ENCODE measurements at regions not wholly inside any gene's neighbourhood (a gene's known extent, or its start where the extent isn't known, plus 50 kb on each side); places are given as distances from the start of the nearest gene placed in this dataset.
A peak's percentile ranks its signal among the peaks of the same experiment; 100 is the strongest.
"Not testable (repeated sequence)": the region's sequence is repeated elsewhere in the genome, so short reads cannot be mapped to it uniquely, and the experiment has no call there.

DNA sequence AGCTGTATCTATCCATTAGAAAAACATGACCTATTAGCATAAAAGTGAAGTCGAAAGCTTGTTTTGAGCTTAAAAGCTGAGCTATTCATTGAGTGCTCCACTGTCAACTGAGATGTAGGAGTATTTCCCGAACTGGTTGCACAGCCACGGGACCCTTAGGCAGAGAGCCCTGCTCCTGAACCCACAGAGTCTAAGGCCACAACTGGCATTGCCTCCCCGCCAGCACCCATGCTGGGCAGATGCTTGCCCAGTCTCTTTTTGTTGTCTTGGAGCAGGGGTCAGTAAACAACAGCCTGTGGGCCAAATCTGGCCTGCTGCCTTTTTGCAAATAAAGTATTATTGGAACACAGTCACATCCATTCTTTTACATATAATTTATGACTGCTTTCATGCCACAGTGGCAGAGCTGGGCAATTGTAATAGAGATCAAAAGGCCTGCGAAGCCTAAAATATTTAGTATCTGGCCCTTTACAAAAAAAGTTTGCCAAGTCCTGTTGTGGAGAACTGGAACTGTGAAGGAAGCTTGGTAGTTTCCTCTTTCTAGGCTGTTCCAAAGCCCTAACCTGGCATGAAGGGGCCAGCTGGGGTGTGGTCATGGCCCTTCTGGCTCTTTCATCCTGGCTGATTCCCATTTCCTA lies 58.4 kb upstream of the WAPL start:
- in situ Hi-C loops (cut with MboI; ENCODE audit: low pct_unique_long_range_greater_than_20kb, low sequenced_read_pairs, unreplicated experiment) = no loop called here
- TF ChIP-seq, protein P1, sequence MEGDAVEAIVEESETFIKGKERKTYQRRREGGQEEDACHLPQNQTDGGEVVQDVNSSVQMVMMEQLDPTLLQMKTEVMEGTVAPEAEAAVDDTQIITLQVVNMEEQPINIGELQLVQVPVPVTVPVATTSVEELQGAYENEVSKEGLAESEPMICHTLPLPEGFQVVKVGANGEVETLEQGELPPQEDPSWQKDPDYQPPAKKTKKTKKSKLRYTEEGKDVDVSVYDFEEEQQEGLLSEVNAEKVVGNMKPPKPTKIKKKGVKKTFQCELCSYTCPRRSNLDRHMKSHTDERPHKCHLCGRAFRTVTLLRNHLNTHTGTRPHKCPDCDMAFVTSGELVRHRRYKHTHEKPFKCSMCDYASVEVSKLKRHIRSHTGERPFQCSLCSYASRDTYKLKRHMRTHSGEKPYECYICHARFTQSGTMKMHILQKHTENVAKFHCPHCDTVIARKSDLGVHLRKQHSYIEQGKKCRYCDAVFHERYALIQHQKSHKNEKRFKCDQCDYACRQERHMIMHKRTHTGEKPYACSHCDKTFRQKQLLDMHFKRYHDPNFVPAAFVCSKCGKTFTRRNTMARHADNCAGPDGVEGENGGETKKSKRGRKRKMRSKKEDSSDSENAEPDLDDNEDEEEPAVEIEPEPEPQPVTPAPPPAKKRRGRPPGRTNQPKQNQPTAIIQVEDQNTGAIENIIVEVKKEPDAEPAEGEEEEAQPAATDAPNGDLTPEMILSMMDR (IDR thresholded peaks at IDR 0.05; ENCODE audit: extremely low read depth, insufficient read depth, missing control alignments) = no peak
- DNase-seq (ENCODE audit: low spot score) = no peak

DNA sequence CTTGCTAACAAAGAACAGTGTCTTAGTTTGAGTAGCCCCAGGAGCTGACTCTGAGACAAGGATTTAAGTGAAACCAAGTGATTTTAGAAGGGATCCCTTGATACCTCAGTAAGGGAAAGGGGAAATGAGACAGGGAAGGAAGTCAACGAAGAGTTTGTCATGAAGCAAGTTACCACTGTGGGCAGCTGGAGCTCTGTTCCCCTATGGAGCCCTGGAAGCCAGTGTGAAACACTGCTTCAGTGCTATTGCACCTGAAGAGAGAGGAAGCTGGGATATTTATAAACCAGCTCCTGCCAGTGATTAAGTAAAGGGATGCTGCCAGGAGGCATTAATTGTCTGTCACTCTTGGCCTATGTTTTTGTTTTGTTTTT lies 58.9 kb upstream of the WAPL start:
- in situ Hi-C loops (cut with MboI; ENCODE audit: low pct_unique_long_range_greater_than_20kb, low sequenced_read_pairs, unreplicated experiment) = no loop called here
- TF ChIP-seq, protein P1 (IDR thresholded peaks at IDR 0.05; ENCODE audit: extremely low read depth, insufficient read depth, missing control alignments) = no peak
- DNase-seq (ENCODE audit: low spot score) = no peak

DNA sequence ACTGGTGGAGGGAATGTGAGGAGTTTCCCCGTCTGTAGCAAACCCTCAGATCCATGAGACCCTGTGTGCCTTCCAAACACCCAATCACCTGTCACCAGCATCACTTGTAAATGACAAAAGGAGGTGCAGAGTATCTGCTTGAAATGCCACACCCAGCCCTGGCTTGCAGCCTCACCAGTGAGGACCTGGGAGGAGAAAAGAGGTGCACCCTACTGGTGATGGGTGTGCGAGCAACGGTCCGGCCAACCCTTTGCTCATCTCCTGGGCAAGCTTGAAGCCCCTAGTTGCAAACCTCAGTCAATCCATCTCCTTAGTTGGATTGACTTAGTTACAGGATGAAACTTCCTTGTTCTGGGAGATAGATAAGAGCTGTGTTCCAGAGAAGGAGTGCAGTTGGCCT lies 62.4 kb upstream of the WAPL start:
- in situ Hi-C loops (cut with MboI; ENCODE audit: low pct_unique_long_range_greater_than_20kb, low sequenced_read_pairs, unreplicated experiment) = no loop called here
- TF ChIP-seq, protein P1 (IDR thresholded peaks at IDR 0.05; ENCODE audit: extremely low read depth, insufficient read depth, missing control alignments) = peak; percentile 12
- no peak for DNase-seq (ENCODE audit: low spot score)

DNA sequence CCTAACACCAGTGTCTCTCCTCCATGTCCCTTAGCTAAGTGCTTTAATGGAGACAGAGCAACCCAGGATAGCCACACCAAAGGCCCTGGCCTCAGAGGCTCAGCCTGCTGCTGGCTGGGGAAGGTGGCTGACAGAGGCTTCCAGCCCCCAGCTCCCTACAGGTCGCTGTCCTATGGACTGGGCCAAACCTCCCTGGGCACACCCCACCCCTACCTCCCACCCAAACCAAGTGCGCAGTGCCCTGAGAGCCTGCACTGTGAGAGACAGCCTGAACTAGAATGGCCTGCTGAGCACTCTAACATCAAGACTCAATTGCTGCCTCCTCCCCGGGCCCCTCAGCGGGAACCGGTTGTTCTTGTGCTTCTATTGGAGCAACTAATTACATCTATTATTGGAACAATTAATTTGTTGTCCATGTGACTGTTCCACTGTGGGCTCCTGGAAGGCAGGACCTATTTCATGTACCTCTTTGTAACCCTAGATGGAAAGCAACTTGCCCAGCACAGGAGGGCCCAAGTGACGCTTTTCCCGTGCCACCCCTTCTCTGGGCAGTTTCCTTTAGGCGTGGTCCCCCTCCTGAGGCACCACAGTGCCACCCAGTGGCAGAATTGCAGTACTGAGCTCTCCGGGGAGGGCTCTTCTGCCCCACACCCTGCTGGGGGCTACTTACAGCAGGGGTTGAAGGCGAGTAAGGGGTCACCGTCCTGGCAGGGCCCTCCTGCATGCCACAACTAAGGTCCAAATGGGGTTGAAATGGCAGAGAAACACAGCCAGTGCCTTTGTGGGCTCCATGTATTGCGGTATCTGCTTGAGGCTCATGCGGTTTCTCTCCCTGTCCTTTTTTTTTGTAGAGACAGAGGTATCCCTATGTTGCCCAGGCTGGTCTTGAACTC lies 63.7 kb upstream of the WAPL start:
- in situ Hi-C loops (cut with MboI; ENCODE audit: low pct_unique_long_range_greater_than_20kb, low sequenced_read_pairs, unreplicated experiment) = loop anchor here (5.0 kb wide), 1 partner anchor 188 kb away; no protein-coding TSS in a partner anchor
- DNase-seq (ENCODE audit: low spot score) = peak; percentile 83
- TF ChIP-seq, protein P1 (IDR thresholded peaks at IDR 0.05; ENCODE audit: extremely low read depth, insufficient read depth, missing control alignments) = peak; percentile 95

DNA sequence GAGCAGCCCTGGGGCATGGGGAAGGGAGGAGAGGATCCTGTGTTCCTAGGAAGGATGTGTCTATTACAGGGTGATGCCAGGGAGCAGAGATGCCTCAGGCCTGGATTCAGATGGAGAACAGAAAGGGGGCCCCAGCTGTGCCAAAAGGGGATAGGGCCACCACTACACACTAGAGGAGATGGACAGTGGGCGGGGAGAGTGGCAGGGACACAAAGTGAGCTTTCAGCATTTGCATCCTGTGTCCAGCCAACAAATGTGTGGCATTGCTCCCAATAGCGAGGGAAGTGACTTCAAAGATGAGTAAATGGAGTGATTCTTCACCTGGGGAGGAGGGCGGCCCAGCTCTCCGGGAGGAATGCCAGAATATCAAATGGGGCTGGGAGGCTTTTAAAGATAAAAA lies 64.9 kb upstream of the WAPL start:
- in situ Hi-C loops (cut with MboI; ENCODE audit: low pct_unique_long_range_greater_than_20kb, low sequenced_read_pairs, unreplicated experiment) = loop anchor here (5.0 kb wide), 1 partner anchor 189 kb away; no protein-coding TSS in a partner anchor
- DNase-seq (ENCODE audit: low spot score) = no peak
- TF ChIP-seq, protein P1 (IDR thresholded peaks at IDR 0.05; ENCODE audit: extremely low read depth, insufficient read depth, missing control alignments) = no peak

DNA sequence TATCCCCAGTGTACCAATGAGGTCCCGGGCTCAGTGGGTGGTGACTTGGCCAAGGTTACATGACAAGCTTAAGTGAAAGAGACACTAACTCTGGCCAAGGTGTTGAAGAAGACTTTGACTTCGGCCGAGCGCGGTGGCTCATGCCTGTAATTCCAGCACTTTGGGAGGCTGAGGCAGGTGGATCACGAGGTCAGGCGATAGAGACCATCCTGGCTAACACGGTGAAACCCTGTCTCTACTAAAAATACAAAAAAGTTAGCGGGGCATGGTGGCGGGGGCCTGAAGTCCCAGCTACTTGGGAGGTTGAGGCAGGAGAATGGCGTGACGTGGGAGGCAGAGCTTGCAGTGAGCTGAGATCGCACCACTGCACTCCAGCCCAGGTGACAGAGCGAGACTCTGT lies 65.6 kb upstream of the OPN4 start:
- not testable (repeated sequence) for DNase-seq (ENCODE audit: low spot score)
- in situ Hi-C loops (cut with MboI; ENCODE audit: low pct_unique_long_range_greater_than_20kb, low sequenced_read_pairs, unreplicated experiment) = loop anchor here (5.0 kb wide), 1 partner anchor 191 kb away; no protein-coding TSS in a partner anchor

DNA sequence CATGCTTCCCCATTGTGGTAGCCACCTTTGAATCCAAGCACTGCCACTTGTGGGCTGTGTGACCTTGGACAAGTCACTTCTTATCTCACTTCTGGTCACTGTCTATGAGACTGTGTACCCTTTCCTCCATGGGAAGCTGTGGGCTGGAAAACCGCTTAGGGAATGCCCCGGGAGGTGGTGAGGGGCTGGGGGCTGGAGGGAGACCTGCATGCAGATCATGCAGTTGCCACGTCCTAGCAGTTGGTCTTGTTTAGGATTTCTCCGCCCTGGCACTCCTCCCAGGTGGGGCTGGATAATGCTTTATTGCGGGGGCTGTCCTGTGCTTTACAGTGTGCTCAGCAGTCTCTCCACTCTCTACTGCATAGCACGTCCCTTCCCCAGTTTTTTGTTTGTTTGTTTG lies 62.9 kb upstream of the OPN4 start:
- TF ChIP-seq, protein P1 (IDR thresholded peaks at IDR 0.05; ENCODE audit: extremely low read depth, insufficient read depth, missing control alignments) = no peak
- in situ Hi-C loops (cut with MboI; ENCODE audit: low pct_unique_long_range_greater_than_20kb, low sequenced_read_pairs, unreplicated experiment) = no loop called here
- DNase-seq (ENCODE audit: low spot score) = no peak

Data from GM13977 (cell line).